ENCODE measurements at regions not wholly inside any gene's neighbourhood (a gene's known extent, or its start where the extent isn't known, plus 50 kb on each side); places are given as distances from the start of the nearest gene placed in this dataset.

DNA sequence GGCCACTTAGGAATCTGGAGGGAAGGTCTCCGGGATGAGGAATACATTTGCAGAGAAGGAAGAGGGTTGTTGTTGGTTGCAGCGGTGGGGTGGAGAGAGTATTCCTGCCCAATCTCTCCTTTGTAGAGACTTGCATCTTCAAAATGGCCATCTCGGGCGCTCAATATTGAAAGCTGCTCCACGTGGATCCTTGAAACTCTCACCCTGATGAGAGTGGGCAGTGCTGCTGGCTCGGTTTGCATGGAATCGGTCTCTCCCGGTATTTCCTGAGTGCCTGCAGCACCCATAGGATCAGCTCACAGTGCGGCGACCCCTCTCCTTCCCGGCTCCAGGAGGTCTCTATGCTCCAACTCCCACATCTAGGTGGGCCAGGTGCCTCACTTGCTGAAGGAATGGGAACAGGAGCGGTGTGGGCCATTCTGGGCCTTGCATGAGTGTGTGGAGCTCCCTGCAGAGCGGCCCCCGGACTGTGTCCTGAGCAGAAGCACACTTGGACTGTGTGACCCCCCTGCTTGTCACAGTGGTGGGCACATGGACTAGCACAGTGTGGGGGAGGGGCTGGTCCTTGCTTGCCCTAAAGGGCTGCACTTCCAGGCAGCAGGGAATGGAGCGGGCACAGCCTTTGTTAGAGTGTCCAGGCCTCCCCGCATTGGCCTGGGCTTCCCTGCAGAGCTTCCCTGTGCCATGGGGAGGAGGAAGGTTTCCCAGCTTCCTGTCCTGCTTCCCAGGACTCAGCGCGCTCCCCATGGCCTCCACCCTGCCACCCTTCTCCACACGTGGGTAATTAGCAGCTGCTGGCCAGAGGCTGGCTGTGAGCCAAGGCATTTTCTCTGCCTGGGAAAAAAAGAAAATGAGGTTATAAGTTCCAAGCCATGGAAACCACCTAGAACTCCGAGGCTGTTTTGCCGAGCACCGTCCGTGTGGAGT, 139.3 kb downstream of the IRF8 start (continued):
- TF ChIP-seq, protein P1, sequence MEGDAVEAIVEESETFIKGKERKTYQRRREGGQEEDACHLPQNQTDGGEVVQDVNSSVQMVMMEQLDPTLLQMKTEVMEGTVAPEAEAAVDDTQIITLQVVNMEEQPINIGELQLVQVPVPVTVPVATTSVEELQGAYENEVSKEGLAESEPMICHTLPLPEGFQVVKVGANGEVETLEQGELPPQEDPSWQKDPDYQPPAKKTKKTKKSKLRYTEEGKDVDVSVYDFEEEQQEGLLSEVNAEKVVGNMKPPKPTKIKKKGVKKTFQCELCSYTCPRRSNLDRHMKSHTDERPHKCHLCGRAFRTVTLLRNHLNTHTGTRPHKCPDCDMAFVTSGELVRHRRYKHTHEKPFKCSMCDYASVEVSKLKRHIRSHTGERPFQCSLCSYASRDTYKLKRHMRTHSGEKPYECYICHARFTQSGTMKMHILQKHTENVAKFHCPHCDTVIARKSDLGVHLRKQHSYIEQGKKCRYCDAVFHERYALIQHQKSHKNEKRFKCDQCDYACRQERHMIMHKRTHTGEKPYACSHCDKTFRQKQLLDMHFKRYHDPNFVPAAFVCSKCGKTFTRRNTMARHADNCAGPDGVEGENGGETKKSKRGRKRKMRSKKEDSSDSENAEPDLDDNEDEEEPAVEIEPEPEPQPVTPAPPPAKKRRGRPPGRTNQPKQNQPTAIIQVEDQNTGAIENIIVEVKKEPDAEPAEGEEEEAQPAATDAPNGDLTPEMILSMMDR (IDR thresholded peaks at IDR 0.05 in 2 of 3, conservative IDR thresholded peaks at IDR 0.05 in 1 of 3; ENCODE audit: borderline replicate concordance in 1 of 3, insufficient read depth in 1 of 3, low read depth in 2 of 3, low read length in 2 of 3): no peak

DNA sequence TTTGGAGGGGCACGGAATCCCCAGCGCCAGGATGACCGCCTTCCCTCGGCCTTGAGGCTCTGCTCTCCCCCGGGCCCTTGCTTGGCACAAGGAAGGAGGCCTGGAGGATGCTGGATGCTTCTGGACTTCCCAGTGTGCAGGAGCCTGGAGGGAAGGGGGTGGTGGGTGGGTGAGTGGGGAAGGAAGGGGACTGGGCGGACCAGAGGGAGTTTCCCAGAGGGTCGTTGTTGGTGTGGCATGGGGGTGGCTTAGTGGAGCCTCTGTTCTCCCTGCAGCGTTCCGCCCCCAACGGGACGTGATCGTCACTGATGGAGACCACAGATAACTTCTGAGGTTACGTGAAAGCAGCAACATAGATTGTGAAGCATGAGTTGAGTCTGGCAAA, 140.0 kb downstream of the IRF8 start:
- CTCF ChIA-PET: interaction anchor here (1.0 kb wide), 1 partner anchor 10 kb away, joined by 4 read pairs; no protein-coding TSS in a partner anchor
- H3K4me2 ChIP-seq (ENCODE audit: low read length): no peak overlapping the region
- H3K9me3 ChIP-seq (ENCODE audit: control insufficient read depth in 1 of 2, insufficient read depth in 1 of 2, low read depth in 1 of 2, low read length in 2 of 2): no peaks in the 10 kb centered on the region
- no peaks in the 10 kb centered on the region for H3K79me2 ChIP-seq (ENCODE audit: insufficient read depth, low read length)
- no peak overlapping the region for H2AFZ ChIP-seq (ENCODE audit: low read depth, low read length, poor library complexity, severe bottlenecking)
- POLR2A ChIA-PET: no interaction called here
- H3K9ac ChIP-seq (ENCODE audit: low read length): no peak overlapping the region
- ATAC-seq (no peak), DNase-seq (ENCODE audit: low read depth, low spot score) (no peak)
- H4K20me1 ChIP-seq (ENCODE audit: insufficient read depth): no peaks in the 10 kb centered on the region
- H3K9me2 ChIP-seq (ENCODE audit: insufficient read depth): no peaks in the 10 kb centered on the region
- RAD21 ChIA-PET (ENCODE audit: low non-redundant PET in 1 of 2, low total read pairs in 2 of 2, uncharacterized antibody in 2 of 2, unreplicated experiment in 2 of 2): no interaction called here
- H3K27me3 ChIP-seq (ENCODE audit: insufficient read depth, low read length): peaks cover 19% of the 10 kb centered on the region; the same call in 1 of the 2 replicates
- intact Hi-C loops (cut with micrococcal nuclease): no loop called here
- H3K4me1 ChIP-seq (ENCODE audit: control insufficient read depth in 1 of 2, insufficient read depth in 2 of 2, low read length in 2 of 2): peaks cover 0 to under 1% of the 10 kb centered on the region in 2 experiments; a peak in 1 of 4 replicates
- no peak overlapping the region for H3K4me3 ChIP-seq (replicated peaks in 1 of 2; ENCODE audit: low read depth in 1 of 2, low read length in 2 of 2)
- BruUV-seq (replicated peaks): no TSS peak
- no peak for TF ChIP-seq CBX3 (IDR thresholded peaks at IDR 0.05; ENCODE audit: low read depth)
- no peak for TF ChIP-seq ZNF274 (IDR thresholded peaks at IDR 0.05; ENCODE audit: low read depth, low read length)
- TF ChIP-seq, protein P2, sequence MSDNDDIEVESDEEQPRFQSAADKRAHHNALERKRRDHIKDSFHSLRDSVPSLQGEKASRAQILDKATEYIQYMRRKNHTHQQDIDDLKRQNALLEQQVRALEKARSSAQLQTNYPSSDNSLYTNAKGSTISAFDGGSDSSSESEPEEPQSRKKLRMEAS (IDR thresholded peaks at IDR 0.05): no peak
- TF ChIP-seq CEBPB (IDR thresholded peaks at IDR 0.05; ENCODE audit: low read depth): no peak
- TF ChIP-seq FOSL1 (IDR thresholded peaks at IDR 0.05; ENCODE audit: low read depth): no peak
- TF ChIP-seq SP1 (IDR thresholded peaks at IDR 0.05; ENCODE audit: low read depth): no peak
- TF ChIP-seq, protein P3, sequence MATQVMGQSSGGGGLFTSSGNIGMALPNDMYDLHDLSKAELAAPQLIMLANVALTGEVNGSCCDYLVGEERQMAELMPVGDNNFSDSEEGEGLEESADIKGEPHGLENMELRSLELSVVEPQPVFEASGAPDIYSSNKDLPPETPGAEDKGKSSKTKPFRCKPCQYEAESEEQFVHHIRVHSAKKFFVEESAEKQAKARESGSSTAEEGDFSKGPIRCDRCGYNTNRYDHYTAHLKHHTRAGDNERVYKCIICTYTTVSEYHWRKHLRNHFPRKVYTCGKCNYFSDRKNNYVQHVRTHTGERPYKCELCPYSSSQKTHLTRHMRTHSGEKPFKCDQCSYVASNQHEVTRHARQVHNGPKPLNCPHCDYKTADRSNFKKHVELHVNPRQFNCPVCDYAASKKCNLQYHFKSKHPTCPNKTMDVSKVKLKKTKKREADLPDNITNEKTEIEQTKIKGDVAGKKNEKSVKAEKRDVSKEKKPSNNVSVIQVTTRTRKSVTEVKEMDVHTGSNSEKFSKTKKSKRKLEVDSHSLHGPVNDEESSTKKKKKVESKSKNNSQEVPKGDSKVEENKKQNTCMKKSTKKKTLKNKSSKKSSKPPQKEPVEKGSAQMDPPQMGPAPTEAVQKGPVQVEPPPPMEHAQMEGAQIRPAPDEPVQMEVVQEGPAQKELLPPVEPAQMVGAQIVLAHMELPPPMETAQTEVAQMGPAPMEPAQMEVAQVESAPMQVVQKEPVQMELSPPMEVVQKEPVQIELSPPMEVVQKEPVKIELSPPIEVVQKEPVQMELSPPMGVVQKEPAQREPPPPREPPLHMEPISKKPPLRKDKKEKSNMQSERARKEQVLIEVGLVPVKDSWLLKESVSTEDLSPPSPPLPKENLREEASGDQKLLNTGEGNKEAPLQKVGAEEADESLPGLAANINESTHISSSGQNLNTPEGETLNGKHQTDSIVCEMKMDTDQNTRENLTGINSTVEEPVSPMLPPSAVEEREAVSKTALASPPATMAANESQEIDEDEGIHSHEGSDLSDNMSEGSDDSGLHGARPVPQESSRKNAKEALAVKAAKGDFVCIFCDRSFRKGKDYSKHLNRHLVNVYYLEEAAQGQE (IDR thresholded peaks at IDR 0.05; ENCODE audit: low read depth): no peak
- TF ChIP-seq EZH2 (IDR thresholded peaks at IDR 0.05): no peak
- no peak for TF ChIP-seq POLR2A (IDR thresholded peaks at IDR 0.05; ENCODE audit: borderline replicate concordance, extremely low read depth, insufficient read depth, insufficient read length)
- TF ChIP-seq YY1 (IDR thresholded peaks at IDR 0.05; ENCODE audit: extremely low read depth, insufficient replicate concordance, low read depth, low read length): no peak
- TF ChIP-seq TCF7L2 (IDR thresholded peaks at IDR 0.05; ENCODE audit: borderline replicate concordance, extremely low read depth, insufficient read depth, insufficient read length): no peak
- TF ChIP-seq, protein P4, sequence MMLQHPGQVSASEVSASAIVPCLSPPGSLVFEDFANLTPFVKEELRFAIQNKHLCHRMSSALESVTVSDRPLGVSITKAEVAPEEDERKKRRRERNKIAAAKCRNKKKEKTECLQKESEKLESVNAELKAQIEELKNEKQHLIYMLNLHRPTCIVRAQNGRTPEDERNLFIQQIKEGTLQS (IDR thresholded peaks at IDR 0.05): no peak
- H3K36me3 ChIP-seq (ENCODE audit: control insufficient read depth in 1 of 2, insufficient read depth in 2 of 2, low read length in 2 of 2): no peaks in the 10 kb centered on the region
- H3K27ac ChIP-seq (ENCODE audit: low read depth, low read length): no peak overlapping the region
